Thyroid gland (tissue), 4 donors: ENCODE measurements at regions not wholly inside any gene's neighbourhood (a gene's known extent, or its start where the extent isn't known, plus 50 kb on each side); places are given as distances from the start of the nearest gene placed in this dataset.

Source experiments
- DNase-seq, 2 donors: peaks; one replicate each; pipeline ENCODE4 v3.0.0-alpha.2; 2019
- H3K27ac ChIP-seq, 3 donors: fragments of 200-600 bp; sonication (generic); 1 replicate in 2 of 3; 2 replicates in 1 of 3; pipeline ENCODE4 v1.5.1; 2016 to 2019; ENCODE audit warnings: mild to moderate bottlenecking in 1 of 3, moderate library complexity in 1 of 3
- H3K27me3 ChIP-seq: fragments of 200-600 bp; sonication (generic); one replicate; pipeline ENCODE4 v1.5.1; 2019
- H3K36me3 ChIP-seq, 2 donors: fragments of 200-600 bp; sonication (generic); one replicate each; pipeline ENCODE4 v1.5.1; 2016 to 2019
- H3K4me1 ChIP-seq, 2 donors: fragments of 200-600 bp; sonication (generic); one replicate each; pipeline ENCODE4 v1.5.1; 2017 to 2019
- H3K4me3 ChIP-seq, 3 donors: fragments of 200-600 bp; sonication (generic); replicated peaks in 1 of 3; 1 replicate in 2 of 3; 2 replicates in 1 of 3; pipeline ENCODE4 v1.5.1; 2016; ENCODE audit warnings: mild to moderate bottlenecking in 1 of 3
- H3K9me3 ChIP-seq: fragments of 200-600 bp; sonication (generic); one replicate; pipeline ENCODE4 v1.5.1; 2017
- CTCF ChIP-seq, 6 experiments: fragments of 200-600 bp in 3 of 6; fragments of 450-650 bp in 3 of 6; sonication (generic) in 3 of 6; IDR thresholded peaks; one replicate each; pipeline ENCODE4 v1.5.1; 2016 to 2019; ENCODE audit warnings: antibody characterized with exemption in 6 of 6, mild to moderate bottlenecking in 2 of 6, inconsistent platforms in 1 of 6, moderate library complexity in 1 of 6
- POLR2A ChIP-seq, 2 donors: fragments of 450-650 bp; IDR thresholded peaks; one replicate each; pipeline ENCODE4 v1.6.1; 2017; ENCODE audit warnings: antibody characterized with exemption in 2 of 2, mild to moderate bottlenecking in 2 of 2, moderate library complexity in 1 of 2
- WGBS, 2 donors: methylation state at CpG; one replicate each; pipeline ENCODE4 v1.1.5; 2017; 5-methylcytosine and 5-hydroxymethylcytosine counted together
- intact Hi-C: fragments of 100-400 bp; cut with DNase I; formaldehyde crosslinking; loops from one replicate; pipeline ENCODE4 v1.15.1; 2023

GRCh38 chr1:218547957-218548730, 203.0 kb downstream of the TGFB2 start:
- Histone ChIP-seq H3K36me3 (no peaks in the 10 kb centered on the region), H3K27me3 (no peaks in the 10 kb centered on the region), H3K4me1 (no peaks in the 10 kb centered on the region), H3K27ac (no peak overlapping the region), H3K4me3 (no peak overlapping the region), H3K9me3 (no peaks in the 10 kb centered on the region)
- TF ChIP-seq CTCF (IDR thresholded peaks at IDR 0.05) (no peak), POLR2A (IDR thresholded peaks at IDR 0.05) (no peak)
- intact Hi-C loops = no loop called here
- no peak for DNase-seq
- WGBS, 2 donors = 79 to 92% methylated on average over 10 of the region's 10 CpGs

GRCh38 chr1:218548764-218549163, 203.6 kb downstream of the TGFB2 start:
- Histone ChIP-seq H3K27ac (no peak overlapping the region), H3K4me3 (no peak overlapping the region), H3K27me3 (no peaks in the 10 kb centered on the region), H3K9me3 (no peaks in the 10 kb centered on the region), H3K4me1 (no peaks in the 10 kb centered on the region), H3K36me3 (no peaks in the 10 kb centered on the region)
- WGBS, 2 donors = 93 to 96% methylated on average over 4 of the region's 4 CpGs
- intact Hi-C loops = no loop called here
- TF ChIP-seq POLR2A (IDR thresholded peaks at IDR 0.05) (no peak), CTCF (IDR thresholded peaks at IDR 0.05) (no peak)
- no peak for DNase-seq

- H3K9me3 ChIP-seq = no peaks in the 10 kb centered on the region
- TF ChIP-seq CTCF (IDR thresholded peaks at IDR 0.05) (no peak), POLR2A (IDR thresholded peaks at IDR 0.05) (no peak)
- peaks cover 6 to 7% of the 10 kb centered on the region in 2 donors for H3K4me1 ChIP-seq
- no peaks in the 10 kb centered on the region for H3K36me3 ChIP-seq
- intact Hi-C loops = no loop called here
- H3K27ac ChIP-seq = no peak overlapping the region
- no peak overlapping the region for H3K4me3 ChIP-seq
- H3K27me3 ChIP-seq = no peaks in the 10 kb centered on the region
- WGBS, 2 donors = 97 to 98% methylated on average over 2 of the region's 2 CpGs
- DNase-seq = no peak
These were observed 208.1 kb downstream of the TGFB2 start for GRCh38 chr1:218553197-218553596.

GRCh38 chr1:218556016-218556415, 210.9 kb downstream of the TGFB2 start:
- intact Hi-C loops = no loop called here
- H3K36me3 ChIP-seq = no peaks in the 10 kb centered on the region
- peaks cover 7 to 11% of the 10 kb centered on the region in 2 donors for H3K4me1 ChIP-seq
- H3K4me3 ChIP-seq = no peak overlapping the region
- DNase-seq = no peak
- H3K9me3 ChIP-seq = no peaks in the 10 kb centered on the region
- H3K27ac ChIP-seq = no peak overlapping the region
- TF ChIP-seq CTCF (IDR thresholded peaks at IDR 0.05) (no peak), POLR2A (IDR thresholded peaks at IDR 0.05) (no peak)
- H3K27me3 ChIP-seq = no peaks in the 10 kb centered on the region

GRCh38 chr1:218557731-218558130, 212.6 kb downstream of the TGFB2 start:
- DNase-seq = peak; percentile 60 to 63
- no peaks in the 10 kb centered on the region for H3K36me3 ChIP-seq
- no peaks in the 10 kb centered on the region for H3K27me3 ChIP-seq
- intact Hi-C loops = no loop called here
- H3K27ac ChIP-seq = no peak overlapping the region
- WGBS, 2 donors = 23% methylated on average over 6 of the region's 6 CpGs
- H3K4me3 ChIP-seq = no peak overlapping the region
- peaks cover 7 to 11% of the 10 kb centered on the region in 2 donors for H3K4me1 ChIP-seq
- no peaks in the 10 kb centered on the region for H3K9me3 ChIP-seq
- TF ChIP-seq POLR2A (IDR thresholded peaks at IDR 0.05) = no peak
